GM21423 (cell line): ENCODE measurements at regions not wholly inside any gene's neighbourhood (a gene's known extent, or its start where the extent isn't known, plus 50 kb on each side); places are given as distances from the start of the nearest gene placed in this dataset.
"Not testable (repeated sequence)": the region's sequence is repeated elsewhere in the genome, so short reads cannot be mapped to it uniquely, and the experiment has no call there.

Experiments used
- ATAC-seq: cut with Tn5 transposase; IDR thresholded peaks from one replicate; pipeline ENCODE4 v1.9.1; 2021; ENCODE audit warnings: mild to moderate bottlenecking, moderate library complexity; ENCODE audit not compliant: unreplicated experiment

- no peak for ATAC-seq
These were observed 152.4 kb upstream of the PRICKLE1 start for GRCh38 chr12:42741771-42742510.

GRCh38 chr12:42741091-42741490, 151.5 kb upstream of the PRICKLE1 start:
- no peak for ATAC-seq

GRCh38 chr12:42737398-42737797, 147.9 kb upstream of the PRICKLE1 start:
- no peak for ATAC-seq

GRCh38 chr12:42735861-42736361, 146.4 kb upstream of the PRICKLE1 start:
- no peak for ATAC-seq

DNA sequence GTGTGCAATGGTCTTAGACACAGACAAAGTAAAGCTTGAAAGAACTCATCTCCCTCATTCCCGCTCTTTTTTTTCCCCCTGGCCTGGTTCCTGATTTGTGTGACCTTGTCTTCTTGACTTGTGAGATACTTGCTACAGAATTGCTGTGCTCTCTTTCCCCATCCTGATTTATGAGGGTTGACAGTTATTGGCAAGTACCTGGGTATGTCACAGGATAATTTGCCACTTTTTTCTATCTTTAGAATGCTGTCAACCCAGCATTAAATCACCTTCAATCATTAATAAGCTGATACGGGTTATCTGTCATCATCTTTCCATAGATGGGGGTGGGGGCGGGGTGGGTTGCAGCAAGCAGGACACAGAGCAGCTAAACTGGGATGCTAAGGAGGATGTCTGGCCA, 144.4 kb upstream of the PRICKLE1 start:
- no peak for ATAC-seq

DNA sequence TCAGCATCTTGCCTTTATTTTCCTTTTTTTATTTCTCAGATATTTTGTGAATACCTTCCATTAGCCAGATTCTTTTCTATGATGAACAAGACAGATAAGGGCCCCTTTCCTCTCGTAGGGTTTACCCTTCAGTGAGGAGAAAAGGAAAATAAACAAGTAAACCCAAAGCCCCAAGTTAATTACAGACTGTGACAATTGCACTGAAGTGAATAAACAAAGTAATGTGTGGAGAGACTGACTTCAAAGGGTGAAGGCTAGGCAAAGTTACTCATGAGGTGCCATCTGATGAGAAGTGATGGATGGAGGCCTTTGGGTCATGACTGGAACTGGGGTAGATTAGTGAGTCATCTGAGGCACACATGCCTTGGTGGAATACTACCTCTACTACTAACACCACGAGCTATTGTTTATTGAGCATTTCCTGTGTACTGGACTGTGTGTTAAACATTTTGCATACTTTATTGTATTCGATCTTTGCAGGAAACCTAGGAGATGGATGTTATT, 143.4 kb upstream of the PRICKLE1 start:
- ATAC-seq = no peak

DNA sequence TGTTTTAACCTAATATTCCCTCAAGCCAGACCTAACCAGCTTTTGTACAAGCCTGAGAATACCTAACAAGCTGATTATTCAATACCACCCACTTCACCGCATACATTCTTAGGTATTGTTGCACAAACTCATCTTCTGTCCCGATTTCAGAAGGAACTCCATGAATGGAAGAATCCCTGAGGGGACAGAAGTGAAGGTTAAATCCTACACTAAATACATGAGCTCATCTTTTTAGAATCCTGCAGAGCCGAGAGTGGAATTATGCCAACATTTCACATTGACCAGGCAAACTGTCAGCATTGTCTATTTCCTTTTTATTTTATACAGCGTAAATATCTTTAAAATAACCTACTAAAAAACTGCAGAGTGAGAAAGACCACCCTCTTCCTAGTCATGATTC, 140.7 kb upstream of the PRICKLE1 start:
- no peak for ATAC-seq

- no peak for ATAC-seq
These were observed 140.0 kb upstream of the PRICKLE1 start for GRCh38 chr12:42729535-42729900.

- no peak for ATAC-seq
These were observed 139.4 kb upstream of the PRICKLE1 start for GRCh38 chr12:42728770-42729534.

- ATAC-seq = no peak
These were observed 138.7 kb upstream of the PRICKLE1 start for GRCh38 chr12:42728287-42728686.

DNA sequence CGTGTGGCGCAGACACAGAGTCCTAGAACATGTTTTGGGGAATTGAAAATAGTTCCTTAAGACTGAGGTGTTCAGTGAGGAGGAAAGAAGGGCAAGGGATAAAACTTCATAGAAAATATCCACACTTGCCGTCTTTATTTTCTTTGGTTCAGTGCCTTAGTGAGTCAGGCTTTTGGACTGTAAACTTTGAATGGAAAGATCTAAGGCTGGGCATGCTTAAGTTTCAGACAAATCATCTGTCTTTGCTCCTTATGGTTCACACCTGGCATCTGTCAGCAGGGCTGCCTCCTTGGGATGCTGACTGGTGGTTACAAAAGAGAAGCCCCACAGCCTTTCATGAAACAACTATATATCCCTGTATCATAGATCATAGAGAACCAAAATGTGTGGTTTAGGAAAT, 136.3 kb upstream of the PRICKLE1 start:
- no peak for ATAC-seq

GRCh38 chr12:42716491-42716891, 126.9 kb upstream of the PRICKLE1 start:
- ATAC-seq = no peak

- ATAC-seq = not testable (repeated sequence)
These were observed 124.0 kb upstream of the PRICKLE1 start for GRCh38 chr12:42713566-42713965.

DNA sequence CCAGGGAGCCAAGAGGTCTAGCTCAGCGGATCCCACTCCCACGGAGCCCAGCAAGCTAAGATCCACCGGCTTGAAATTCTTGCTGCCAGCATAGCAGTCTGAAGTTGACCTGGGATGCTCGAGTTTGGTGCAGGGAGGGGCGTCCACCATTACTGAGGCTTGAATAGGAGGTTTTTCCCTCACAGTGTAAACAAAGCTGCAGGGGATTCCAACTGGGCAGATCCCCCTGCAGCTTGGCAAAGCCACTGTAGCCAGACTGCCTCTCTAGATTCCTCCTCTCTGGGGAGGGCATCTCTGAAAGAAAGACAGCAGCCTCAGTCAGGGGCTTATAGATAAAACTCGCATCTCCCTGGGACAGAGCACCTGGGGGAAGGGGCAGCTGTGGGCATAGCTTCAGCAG, 118.8 kb upstream of the PRICKLE1 start:
- not testable (repeated sequence) for ATAC-seq

- ATAC-seq = no peak
These were observed 118.0 kb upstream of the PRICKLE1 start for GRCh38 chr12:42707312-42708226.

- ATAC-seq = no peak
These were observed 116.8 kb upstream of the PRICKLE1 start for GRCh38 chr12:42706321-42706720.

DNA sequence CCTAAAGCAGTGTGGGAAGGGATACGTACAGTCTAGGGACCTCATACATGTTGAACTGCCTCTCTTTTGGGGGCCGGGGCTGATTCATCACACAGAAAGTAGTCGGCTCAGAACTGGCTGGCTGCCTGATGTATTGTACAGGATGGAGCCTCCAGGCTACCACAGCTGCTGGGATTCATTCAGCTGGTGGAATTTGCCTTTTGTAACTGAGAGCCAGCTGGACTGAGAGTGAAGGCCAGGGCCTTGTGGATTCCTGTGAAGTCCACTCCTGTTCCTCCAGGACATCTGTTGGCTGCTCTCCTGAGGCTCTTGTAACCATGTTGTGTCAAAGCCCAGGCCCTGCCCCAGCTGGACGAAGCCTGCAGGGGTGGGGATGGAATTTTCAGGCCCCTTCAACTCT, 116.3 kb upstream of the PRICKLE1 start:
- no peak for ATAC-seq

- no peak for ATAC-seq
These were observed 115.4 kb upstream of the PRICKLE1 start for GRCh38 chr12:42704810-42705401.

GRCh38 chr12:42704340-42704739, 114.8 kb upstream of the PRICKLE1 start:
- ATAC-seq = no peak

- ATAC-seq = no peak
These were observed 111.5 kb upstream of the PRICKLE1 start for GRCh38 chr12:42701084-42701483.

DNA sequence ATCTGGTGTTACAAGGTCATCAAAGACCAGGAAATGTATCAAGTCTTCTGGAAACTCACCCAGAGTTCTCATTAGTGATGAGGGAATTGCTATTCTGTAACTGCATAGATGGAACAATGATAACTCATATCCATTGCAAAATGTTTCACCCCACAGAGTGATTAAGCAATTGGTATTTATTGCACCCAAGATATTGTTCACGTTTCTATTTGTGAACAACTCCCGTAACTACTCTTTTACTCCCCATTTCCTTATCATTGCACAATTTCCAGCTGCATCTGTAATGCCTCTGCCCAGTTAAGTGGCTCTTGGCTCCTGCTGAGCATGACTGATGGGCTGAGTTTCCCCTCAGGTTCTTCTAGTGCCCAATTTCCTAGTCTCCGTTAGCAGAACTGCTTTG, 108.7 kb upstream of the PRICKLE1 start:
- no peak for ATAC-seq
